H9 (cell line): ENCODE measurements at regions not wholly inside any gene's neighbourhood (a gene's known extent, or its start where the extent isn't known, plus 50 kb on each side); places are given as distances from the start of the nearest gene placed in this dataset.

Experiments used
- DNase-seq: peaks from one replicate; pipeline ENCODE4 v3.0.0-alpha.2; 2017
- H2AFZ ChIP-seq: one replicate; pipeline ENCODE4 v1.6.1; 2013; ENCODE audit warnings: mild to moderate bottlenecking, low read length, control low read depth, moderate library complexity
- H2AK5ac ChIP-seq: 2 replicates; pipeline ENCODE4 v1.6.1; 2013; ENCODE audit warnings: low read length, control low read depth, mixed read lengths; ENCODE audit not compliant: insufficient read length
- H2BK120ac ChIP-seq: one replicate; pipeline ENCODE4 v1.6.1; 2013; ENCODE audit warnings: low read depth, mild to moderate bottlenecking, low read length, control low read depth, inconsistent platforms; ENCODE audit not compliant: poor library complexity, severe bottlenecking
- H2BK12ac ChIP-seq: 2 replicates; pipeline ENCODE4 v1.6.1; 2013; ENCODE audit warnings: low read length, control low read depth, mixed read lengths, low read depth; ENCODE audit not compliant: insufficient read length
- H2BK15ac ChIP-seq: 2 replicates; pipeline ENCODE4 v1.6.1; 2013; ENCODE audit warnings: low read depth, low read length, control low read depth
- H2BK20ac ChIP-seq: one replicate; pipeline ENCODE4 v1.6.1; 2013; ENCODE audit warnings: low read depth, mild to moderate bottlenecking, low read length, control low read depth, inconsistent platforms; ENCODE audit not compliant: poor library complexity, severe bottlenecking
- H2BK5ac ChIP-seq: 2 replicates; pipeline ENCODE4 v1.6.1; 2013; ENCODE audit warnings: low read length, control low read depth, mixed read lengths; ENCODE audit not compliant: insufficient read length
- H3K14ac ChIP-seq: 2 replicates; pipeline ENCODE4 v1.6.1; 2013; ENCODE audit warnings: low read length, control low read depth; ENCODE audit not compliant: insufficient read depth
- H3K18ac ChIP-seq: 2 replicates; pipeline ENCODE4 v1.6.1; 2013; ENCODE audit warnings: low read depth, mild to moderate bottlenecking, mixed read lengths, low read length, control low read depth; ENCODE audit not compliant: insufficient read length
- H3K23ac ChIP-seq: 2 replicates; pipeline ENCODE4 v1.6.1; 2013; ENCODE audit warnings: low read length, control low read depth, mixed read lengths, low read depth; ENCODE audit not compliant: insufficient read length
- H3K23me2 ChIP-seq: 2 replicates; pipeline ENCODE4 v1.6.1; 2013; ENCODE audit warnings: low read depth, mild to moderate bottlenecking, mixed read lengths, low read length, control low read depth; ENCODE audit not compliant: insufficient read length, poor library complexity, severe bottlenecking
- H3K27ac ChIP-seq: 2 replicates; pipeline ENCODE4 v1.5.1; 2013; ENCODE audit warnings: low read length, control low read depth, mixed read lengths, low read depth; ENCODE audit not compliant: insufficient read length
- H3K27me3 ChIP-seq: 2 replicates; pipeline ENCODE4 v1.6.1; 2013; ENCODE audit warnings: low read length, control low read depth, inconsistent platforms; ENCODE audit not compliant: insufficient read depth
- H3K4ac ChIP-seq: 2 replicates; pipeline ENCODE4 v1.6.1; 2013; ENCODE audit warnings: low read depth, mild to moderate bottlenecking, control low read depth, inconsistent platforms, low read length, moderate library complexity
- H3K4me1 ChIP-seq: 2 replicates; pipeline ENCODE4 v1.6.1; 2013; ENCODE audit warnings: low read length, control low read depth, inconsistent platforms; ENCODE audit not compliant: insufficient read depth
- H3K4me2 ChIP-seq: 2 replicates; pipeline ENCODE4 v1.6.1; 2013; ENCODE audit warnings: low read length, control low read depth, mixed read lengths; ENCODE audit not compliant: insufficient read length, insufficient read depth
- H3K56ac ChIP-seq: 2 replicates; pipeline ENCODE4 v1.6.1; 2013; ENCODE audit warnings: low read depth, mild to moderate bottlenecking, mixed read lengths, low read length, control low read depth; ENCODE audit not compliant: insufficient read length
- H3K79me1 ChIP-seq: 2 replicates; pipeline ENCODE4 v1.6.1; 2013; ENCODE audit warnings: low read depth, mild to moderate bottlenecking, moderate library complexity, low read length, control low read depth, inconsistent platforms; ENCODE audit not compliant: insufficient read depth, poor library complexity, severe bottlenecking
- H3K79me2 ChIP-seq: 2 replicates; pipeline ENCODE4 v1.6.1; 2013; ENCODE audit warnings: low read length, control low read depth, inconsistent platforms; ENCODE audit not compliant: insufficient read depth
- H3K9ac ChIP-seq: 2 replicates; pipeline ENCODE4 v1.6.1; 2013; ENCODE audit warnings: low read length, control low read depth, mixed read lengths; ENCODE audit not compliant: insufficient read length; ENCODE audit errors: extremely low read depth
- H3K9me3 ChIP-seq: one replicate; pipeline ENCODE4 v1.6.1; 2013; ENCODE audit warnings: low read depth, low read length, inconsistent platforms; ENCODE audit not compliant: control insufficient read depth
- H3T11ph ChIP-seq: one replicate; pipeline ENCODE4 v1.6.1; 2013; ENCODE audit warnings: mild to moderate bottlenecking, low read length, control low read depth, inconsistent platforms
- H4K20me1 ChIP-seq: one replicate; pipeline ENCODE4 v1.6.1; 2013; ENCODE audit not compliant: control insufficient read depth, insufficient read length, insufficient read depth
- H4K5ac ChIP-seq: 2 replicates; pipeline ENCODE4 v1.6.1; 2013; ENCODE audit warnings: low read depth, mild to moderate bottlenecking, mixed read lengths, low read length, control low read depth; ENCODE audit not compliant: insufficient read length
- H4K8ac ChIP-seq: replicated peaks from 2 replicates; pipeline ENCODE4 v1.6.1; 2013; ENCODE audit warnings: low read length, control low read depth, mixed read lengths, low read depth; ENCODE audit not compliant: insufficient read length
- H4K91ac ChIP-seq: 2 replicates; pipeline ENCODE4 v1.6.1; 2013; ENCODE audit warnings: low read depth, mild to moderate bottlenecking, moderate library complexity, mixed read lengths, low read length, control low read depth; ENCODE audit not compliant: insufficient read length
- H3K27ac Mint-ChIP-seq, 3 experiments: 2 replicates in 2 of 3; 3 replicates in 1 of 3; pipeline ENCODE4 v1.8.0; 2020 to 2021; ENCODE audit warnings: mixed read lengths in 3 of 3, mild to moderate bottlenecking in 1 of 3, moderate library complexity in 1 of 3
- H3K27me3 Mint-ChIP-seq: 2 replicates; pipeline ENCODE4 v1.8.0; 2021; ENCODE audit warnings: low read depth, mild to moderate bottlenecking, moderate library complexity, mixed read lengths
- H3K36me3 Mint-ChIP-seq, 3 experiments: 2 replicates in 2 of 3; 3 replicates in 1 of 3; pipeline ENCODE4 v1.8.0; 2020 to 2021; ENCODE audit warnings: low read depth in 3 of 3, mixed read lengths in 3 of 3; ENCODE audit not compliant: insufficient read depth in 1 of 3
- H3K4me1 Mint-ChIP-seq, 2 experiments: 2 replicates each; pipeline ENCODE4 v1.8.0; 2020; ENCODE audit warnings: mixed read lengths in 2 of 2
- H3K4me3 Mint-ChIP-seq, 2 experiments: 2 replicates in 1 of 2; 3 replicates in 1 of 2; pipeline ENCODE4 v1.8.0; 2020 to 2021; ENCODE audit warnings: mild to moderate bottlenecking in 2 of 2, mixed read lengths in 2 of 2, moderate library complexity in 1 of 2
- H3K9me3 Mint-ChIP-seq, 2 experiments: 2 replicates in 1 of 2; 3 replicates in 1 of 2; pipeline ENCODE4 v1.8.0; 2020; ENCODE audit warnings: mild to moderate bottlenecking in 2 of 2, mixed read lengths in 2 of 2, moderate library complexity in 1 of 2
- CTCF ChIP-seq: fragments of 200-600 bp; sonication (generic); conservative IDR thresholded peaks from 3 replicates; pipeline ENCODE4 v1.8.0; 2021; ENCODE audit warnings: antibody characterized with exemption, mild to moderate bottlenecking
- WGBS: extraction: QIAGEN DNeasy Blood & Tissue Kit; methylation state at CpG from one replicate; pipeline ENCODE4 v1.1.7; 2013; ENCODE audit warnings: missing lambda C conversion rate, low lambda C conversion rate, mixed read lengths; ENCODE audit not compliant: insufficient read length; ENCODE audit errors: extremely low coverage; 5-methylcytosine and 5-hydroxymethylcytosine counted together

GRCh38 chr15:31871166-31871886 lies 159.0 kb upstream of the CHRNA7 start:
- H2AFZ ChIP-seq, result no peak overlapping the region
- no peaks in the 10 kb centered on the region for H3K27me3 ChIP-seq
- H3K9me3 Mint-ChIP-seq, result peaks cover 2 to 7% of the 10 kb centered on the region in 2 experiments
- no peak overlapping the region for H3K14ac ChIP-seq
- no peak overlapping the region for H3K27ac ChIP-seq
- H3K4me1 ChIP-seq, result no peaks in the 10 kb centered on the region
- H3K4me1 Mint-ChIP-seq, result peaks cover 16 to 21% of the 10 kb centered on the region in 2 experiments
- H2AK5ac ChIP-seq, result no peak overlapping the region
- H4K8ac ChIP-seq, result no peak overlapping the region
- H4K20me1 ChIP-seq, result no peaks in the 10 kb centered on the region
- H2BK120ac ChIP-seq, result no peak overlapping the region
- peak overlapping the region; percentile 76 to 85 for H3K4me3 Mint-ChIP-seq
- TF ChIP-seq CTCF, result no peak
- no peaks in the 10 kb centered on the region for H3K79me1 ChIP-seq
- no peak overlapping the region for H2BK20ac ChIP-seq
- H3T11ph ChIP-seq, result no peak overlapping the region
- peak overlapping the region; percentile 71 to 91 (median 83) for H3K27ac Mint-ChIP-seq
- DNase-seq, result no peak
- no peak overlapping the region for H3K23ac ChIP-seq
- no peaks in the 10 kb centered on the region; a peak in 1 of 7 replicates for H3K36me3 Mint-ChIP-seq
- no peak overlapping the region for H3K9ac ChIP-seq
- WGBS, result no CpG with 5 or more reads among the region's 14 CpGs
- peak overlapping the region; percentile 47 for H3K4me2 ChIP-seq
- peaks cover 17% of the 10 kb centered on the region for H3K27me3 Mint-ChIP-seq
- H4K5ac ChIP-seq, result no peak overlapping the region
- H2BK12ac ChIP-seq, result no peak overlapping the region
- no peak overlapping the region for H2BK15ac ChIP-seq
- H3K9me3 ChIP-seq, result no peaks in the 10 kb centered on the region
- H3K18ac ChIP-seq, result no peak overlapping the region
- H3K23me2 ChIP-seq, result peaks cover 4% of the 10 kb centered on the region
- no peak overlapping the region for H3K4ac ChIP-seq
- H2BK5ac ChIP-seq, result no peak overlapping the region
- H3K79me2 ChIP-seq, result no peaks in the 10 kb centered on the region
- no peak overlapping the region for H3K56ac ChIP-seq
- H4K91ac ChIP-seq, result no peak overlapping the region
